K562 (cell line): ENCODE measurements at regions not wholly inside any gene's neighbourhood (a gene's known extent, or its start where the extent isn't known, plus 50 kb on each side); places are given as distances from the start of the nearest gene placed in this dataset.

Source experiments
- ATAC-seq: fragments of 200-7000 bp; cut with Tn5 transposase; 3 replicates; pipeline ENCODE4 v1.9.1; 2020; ENCODE audit warnings: moderate library complexity
- BruUV-seq: library from RNA; stranded (reverse); fragments of 400-500 nt; replicated peaks from 2 replicates; lab custom pipeline; 2021; lab: Mats Ljungman, UMichigan
- CTCF ChIA-PET: fragments of 300-600 bp; formaldehyde crosslinking; extraction: SDS; loops from one replicate; lab custom pipeline; 2021; ENCODE audit warnings: low intra/inter-chr PET ratio; lab: Yijun Ruan, JAX
- POLR2A ChIA-PET: fragments of 300-600, 350-650 bp; sonication (Branson Sonifier 250); formaldehyde crosslinking; extraction: SDS; loops from one replicate; lab custom pipeline; 2021; ENCODE audit warnings: antibody characterized with exemption, inconsistent platforms; lab: Yijun Ruan, JAX
- DNase-seq, 4 experiments: peaks; one replicate each; pipeline versions ENCODE4 v3.0.0 to v3.0.0-alpha.2; 2011 to 2018; ENCODE audit warnings: low spot score in 3 of 4, mixed read lengths in 3 of 4; ENCODE audit errors: extremely low read depth in 1 of 4
- FAIRE-seq: peaks from 2 replicates; lab custom pipeline; 2011; peaks lifted over from hg19 to GRCh38; lab: Jason Lieb, UNC
- H2AFZ ChIP-seq: 2 replicates; pipeline ENCODE4 v1.6.0; 2011; ENCODE audit warnings: low read depth, low read length, control low read depth, inconsistent platforms
- H3K27ac ChIP-seq: fragments of 200-600 bp; 3 replicates; pipeline ENCODE4 v1.8.0; 2011; ENCODE audit warnings: low read depth, mild to moderate bottlenecking, control low read depth, inconsistent platforms, low read length, moderate library complexity, mixed read lengths; ENCODE audit errors: extremely low read depth
- H3K27me3 ChIP-seq, 2 experiments: fragments of 300-600 bp in 1 of 2; 2 replicates in 1 of 2; 3 replicates in 1 of 2; pipeline versions ENCODE4 v1.6.0 to v1.8.0; 2011; ENCODE audit warnings: inconsistent platforms in 2 of 2, low read length in 2 of 2, mild to moderate bottlenecking in 1 of 2, mixed read lengths in 1 of 2, moderate library complexity in 1 of 2; ENCODE audit not compliant: control insufficient read depth in 2 of 2, insufficient read depth in 2 of 2
- H3K36me3 ChIP-seq: fragments of 300-600 bp; 3 replicates; pipeline ENCODE4 v1.8.0; 2011; ENCODE audit warnings: mild to moderate bottlenecking, low read length, inconsistent platforms; ENCODE audit not compliant: control insufficient read depth, insufficient read depth
- H3K4me1 ChIP-seq, 2 experiments: fragments of 200-600 bp in 1 of 2; replicated peaks in 1 of 2; 2 replicates in 1 of 2; 3 replicates in 1 of 2; pipeline versions ENCODE4 v1.5.1 to v1.8.0; 2011; ENCODE audit warnings: inconsistent platforms in 2 of 2, low read length in 2 of 2, mild to moderate bottlenecking in 1 of 2, mixed read lengths in 1 of 2, moderate library complexity in 1 of 2; ENCODE audit not compliant: control insufficient read depth in 2 of 2, insufficient read depth in 2 of 2
- H3K4me2 ChIP-seq: 2 replicates; pipeline ENCODE4 v1.6.1; 2011; ENCODE audit warnings: low read length, control low read depth, inconsistent platforms, mixed read lengths; ENCODE audit not compliant: insufficient read depth
- H3K4me3 ChIP-seq: fragments of 200-600 bp; sonication (generic), shearing (Covaris generic); 2 replicates; pipeline ENCODE4 v1.5.1; 2016; ENCODE audit warnings: control low read depth, inconsistent platforms
- H3K79me2 ChIP-seq: fragments of 200-600 bp; 3 replicates; pipeline ENCODE4 v1.8.0; 2011; ENCODE audit warnings: low read length, inconsistent platforms; ENCODE audit not compliant: control insufficient read depth, insufficient read depth
- H3K9ac ChIP-seq, 2 experiments: 2 replicates each; pipeline versions ENCODE4 v1.6.0 to v1.6.1; 2011; ENCODE audit warnings: low read depth in 2 of 2, low read length in 2 of 2, control low read depth in 1 of 2, inconsistent platforms in 1 of 2, mild to moderate bottlenecking in 1 of 2, mixed read lengths in 1 of 2; ENCODE audit not compliant: insufficient read depth in 1 of 2
- H3K9me1 ChIP-seq: one replicate; pipeline ENCODE4 v1.6.0; 2011; ENCODE audit warnings: inconsistent platforms, mild to moderate bottlenecking, low read length, moderate library complexity; ENCODE audit not compliant: control insufficient read depth, insufficient read depth
- H3K9me3 ChIP-seq: replicated peaks from 2 replicates; pipeline ENCODE4 v1.5.1; 2011; ENCODE audit warnings: low read depth, low read length, inconsistent platforms; ENCODE audit not compliant: control insufficient read depth, insufficient read depth
- H4K20me1 ChIP-seq: replicated peaks from 2 replicates; pipeline ENCODE4 v1.6.1; 2011; ENCODE audit warnings: low read length, inconsistent platforms, mixed read lengths; ENCODE audit not compliant: control insufficient read depth, insufficient read depth
- CTBP1 ChIP-seq: fragments of 450-650 bp; IDR thresholded peaks from 2 replicates; pipeline ENCODE4 v1.6.1; 2016; ENCODE audit warnings: borderline replicate concordance
- GTF2F1 ChIP-seq: IDR thresholded peaks from 2 replicates; pipeline ENCODE4 v1.6.1; 2011; ENCODE audit warnings: low read depth, low read length, improper control_type of control experiment
- HBP1 ChIP-seq: fragments of 450-650 bp; formaldehyde crosslinking; IDR thresholded peaks from 2 replicates; pipeline ENCODE4 v1.4.0; 2022; ENCODE audit warnings: missing genetic modification characterization
- HDAC3 ChIP-seq: fragments of 450-650 bp; IDR thresholded peaks from 2 replicates; pipeline ENCODE4 v1.6.1; 2018; ENCODE audit warnings: borderline replicate concordance, mild to moderate bottlenecking, moderate library complexity; ENCODE audit not compliant: partially characterized antibody
- MCM3 ChIP-seq: fragments of 450-650 bp; IDR thresholded peaks from 2 replicates; pipeline ENCODE4 v1.6.1; 2016
- MITF ChIP-seq: IDR thresholded peaks from 2 replicates; pipeline ENCODE4 v1.6.1; 2014; ENCODE audit warnings: antibody characterized with exemption
- SMAD3 ChIP-seq: fragments of 450-650 bp; formaldehyde crosslinking; conservative IDR thresholded peaks from 2 replicates; pipeline ENCODE4 v1.4.0; 2020; ENCODE audit warnings: mild to moderate bottlenecking
- SP1 ChIP-seq: sonication (generic); formaldehyde crosslinking; IDR thresholded peaks from 2 replicates; pipeline ENCODE4 v1.8.1; 2022; ENCODE audit warnings: mild to moderate bottlenecking, missing genetic modification reagents
- SP2 ChIP-seq: IDR thresholded peaks from 2 replicates; pipeline ENCODE4 v1.6.1; 2011; ENCODE audit warnings: mild to moderate bottlenecking, low read depth, low read length, moderate library complexity; ENCODE audit not compliant: poor library complexity, severe bottlenecking; ENCODE audit errors: extremely low read depth
- TEAD1 ChIP-seq, 2 experiments: fragments of 450-650 bp in 1 of 2; sonication (generic) in 1 of 2; formaldehyde crosslinking; IDR thresholded peaks; 2 replicates each; pipeline versions ENCODE4 v1.4.0 to v1.8.0; 2020 to 2022; ENCODE audit warnings: mild to moderate bottlenecking in 2 of 2, missing genetic modification reagents in 1 of 2
- ZBTB26 ChIP-seq: fragments of 450-650 bp; formaldehyde crosslinking; IDR thresholded peaks from 2 replicates; pipeline ENCODE4 v1.4.0; 2022; ENCODE audit warnings: missing genetic modification characterization
- ZNF449 ChIP-seq: fragments of 250-450 bp; sonication (Bioruptor Pico); IDR thresholded peaks from 2 replicates; pipeline ENCODE4 v1.8.0; 2022; ENCODE audit warnings: moderate library complexity, mild to moderate bottlenecking, inconsistent platforms
- ZNF507 ChIP-seq: conservative IDR thresholded peaks from 2 replicates; pipeline ENCODE4 v1.6.1; 2017; ENCODE audit warnings: missing genetic modification characterization, missing compliant biosample characterization
- ZNF780A ChIP-seq: fragments of 250-450 bp; sonication (Bioruptor Pico); IDR thresholded peaks from 2 replicates; pipeline ENCODE4 v1.5.0; 2021; ENCODE audit warnings: mild to moderate bottlenecking
- WGBS: fragments of 100-300 bp; shearing (Covaris generic); methylation state at CpG from one replicate; pipeline ENCODE4 v1.1.6; 2016; ENCODE audit warnings: low coverage, mixed read lengths; ENCODE audit not compliant: insufficient coverage; ENCODE audit errors: missing lambda C conversion rate; 5-methylcytosine and 5-hydroxymethylcytosine counted together
- in situ Hi-C: fragments of 300-500 bp; cut with MboI; formaldehyde crosslinking; loops from 4 replicates; pipeline ENCODE4 v1.15.0; 2018; ENCODE audit warnings: inconsistent platforms, mixed read lengths
- intact Hi-C: fragments of 100-400 bp; cut with micrococcal nuclease; formaldehyde crosslinking; loops from 2 replicates; pipeline ENCODE4 v1.14.2; 2022

GRCh38 chr22:48530666-48531065 lies 1297.0 kb downstream of the BRD1 start:
- no peak for DNase-seq
- Histone ChIP-seq H4K20me1 (no peaks in the 10 kb centered on the region), H3K4me2 (no peak overlapping the region), H3K79me2 (no peaks in the 10 kb centered on the region), H3K4me1 (no peaks in the 10 kb centered on the region), H2AFZ (no peak overlapping the region), H3K36me3 (no peaks in the 10 kb centered on the region), H3K9me1 (no peaks in the 10 kb centered on the region), H3K9ac (no peak overlapping the region), H3K9me3 (no peaks in the 10 kb centered on the region), H3K27ac (no peak overlapping the region), H3K4me3 (no peak overlapping the region), H3K27me3 (no peaks in the 10 kb centered on the region; a peak in 1 of 5 replicates)
- BruUV-seq = no TSS peak
- in situ Hi-C loops = no loop called here
- POLR2A ChIA-PET = interaction anchor here (0.5 kb wide), 1 partner anchor 1169 kb away, joined by 4 read pairs; no protein-coding TSS in a partner anchor
- intact Hi-C loops = no loop called here
- 0% methylated on average over 9 of the region's 10 CpGs for WGBS
- no peak for ATAC-seq
- CTCF ChIA-PET = no interaction called here
- TF ChIP-seq ZNF449 (CRISPR knock-in tag) (no peak), SP1 (CRISPR knock-in tag) (no peak), HDAC3 (no peak), SMAD3 (CRISPR knock-in tag) (no peak), ZNF780A (CRISPR knock-in tag) (no peak), CTBP1 (no peak), MITF (no peak), GTF2F1 (no peak), TEAD1 (CRISPR knock-in tag; IDR thresholded peaks at IDR 0.05) (no peak), SP2 (no peak), ZBTB26 (CRISPR knock-in tag) (no peak), ZNF507 (no peak), HBP1 (CRISPR knock-in tag) (no peak), MCM3 (no peak)
- TF ChIP-seq, all 486 proteins: peak for 0
- no peak for FAIRE-seq
